ENCODE measurements at regions not wholly inside any gene's neighbourhood (a gene's known extent, or its start where the extent isn't known, plus 50 kb on each side); places are given as distances from the start of the nearest gene placed in this dataset.
"Not testable (repeated sequence)": the region's sequence is repeated elsewhere in the genome, so short reads cannot be mapped to it uniquely, and the experiment has no call there.

GRCh38 chr1:182157187-182157586 lies 95.7 kb upstream of the ZNF648 start:
- DNase-seq (ENCODE audit: low spot score in 2 of 2): no peak
- Histone ChIP-seq H3K4me3 (no peak overlapping the region), H3K36me3 (replicated peaks) (no peaks in the 10 kb centered on the region), H3K9me3 (no peaks in the 10 kb centered on the region), H3K27me3 (ENCODE audit: low read depth) (no peaks in the 10 kb centered on the region; the same call in 1 of the 2 replicates), H3K4me1 (no peaks in the 10 kb centered on the region)
- in situ Hi-C loops (cut with MboI; ENCODE audit: low sequenced_read_pairs): no loop called here

GRCh38 chr1:182154425-182154824 lies 92.9 kb upstream of the ZNF648 start:
- H3K4me1 ChIP-seq; DNase-seq (ENCODE audit: low spot score in 2 of 2); H3K27me3 ChIP-seq (ENCODE audit: low read depth); H3K36me3 ChIP-seq (replicated peaks); H3K4me3 ChIP-seq; H3K9me3 ChIP-seq; in situ Hi-C loops (cut with MboI; ENCODE audit: low sequenced_read_pairs): not testable (repeated sequence)

GRCh38 chr1:182149411-182149965 lies 88.0 kb upstream of the ZNF648 start:
- H3K4me3 ChIP-seq: no peak overlapping the region

GRCh38 chr1:182147951-182148350 lies 86.4 kb upstream of the ZNF648 start:
- in situ Hi-C loops (cut with MboI; ENCODE audit: low sequenced_read_pairs): no loop called here
- no peak for DNase-seq (ENCODE audit: low spot score in 2 of 2)
- Histone ChIP-seq H3K36me3 (replicated peaks) (no peaks in the 10 kb centered on the region), H3K9me3 (no peaks in the 10 kb centered on the region), H3K4me1 (no peaks in the 10 kb centered on the region), H3K4me3 (no peak overlapping the region), H3K27me3 (ENCODE audit: low read depth) (no peaks in the 10 kb centered on the region)

More at GRCh38 chr1:182149411-182149965, 88.0 kb upstream of the ZNF648 start:
- DNase-seq (ENCODE audit: low spot score in 2 of 2): no peak
- no peaks in the 10 kb centered on the region for H3K4me1 ChIP-seq
- no peaks in the 10 kb centered on the region for H3K36me3 ChIP-seq (replicated peaks)
- H3K27me3 ChIP-seq (ENCODE audit: low read depth): no peaks in the 10 kb centered on the region
- no peaks in the 10 kb centered on the region for H3K9me3 ChIP-seq
- in situ Hi-C loops (cut with MboI; ENCODE audit: low sequenced_read_pairs): no loop called here

GRCh38 chr1:182147136-182147820 lies 85.8 kb upstream of the ZNF648 start:
- Histone ChIP-seq H3K4me3 (no peak overlapping the region), H3K36me3 (replicated peaks) (no peaks in the 10 kb centered on the region), H3K27me3 (ENCODE audit: low read depth) (no peaks in the 10 kb centered on the region), H3K4me1 (no peaks in the 10 kb centered on the region), H3K9me3 (no peaks in the 10 kb centered on the region)
- in situ Hi-C loops (cut with MboI; ENCODE audit: low sequenced_read_pairs): no loop called here
- no peak for DNase-seq (ENCODE audit: low spot score in 2 of 2)

- Histone ChIP-seq H3K36me3 (replicated peaks) (no peaks in the 10 kb centered on the region), H3K4me1 (no peaks in the 10 kb centered on the region), H3K4me3 (no peak overlapping the region), H3K27me3 (ENCODE audit: low read depth) (no peaks in the 10 kb centered on the region), H3K9me3 (no peaks in the 10 kb centered on the region)
- DNase-seq (ENCODE audit: low spot score in 2 of 2): no peak
- in situ Hi-C loops (cut with MboI; ENCODE audit: low sequenced_read_pairs): no loop called here
Measured at GRCh38 chr1:182146286-182146685, 84.8 kb upstream of the ZNF648 start.

GRCh38 chr1:182145441-182145840 lies 83.9 kb upstream of the ZNF648 start:
- no peaks in the 10 kb centered on the region for H3K9me3 ChIP-seq
- no peaks in the 10 kb centered on the region for H3K4me1 ChIP-seq
- H3K36me3 ChIP-seq (replicated peaks): no peaks in the 10 kb centered on the region
- H3K4me3 ChIP-seq: no peak overlapping the region
- in situ Hi-C loops (cut with MboI; ENCODE audit: low sequenced_read_pairs): no loop called here
- no peaks in the 10 kb centered on the region for H3K27me3 ChIP-seq (ENCODE audit: low read depth)
- no peak for DNase-seq (ENCODE audit: low spot score in 2 of 2)

GRCh38 chr1:182144646-182145030 lies 83.1 kb upstream of the ZNF648 start:
- Histone ChIP-seq H3K9me3 (no peaks in the 10 kb centered on the region), H3K4me1 (no peaks in the 10 kb centered on the region), H3K36me3 (replicated peaks) (no peaks in the 10 kb centered on the region), H3K27me3 (ENCODE audit: low read depth) (no peaks in the 10 kb centered on the region), H3K4me3 (no peak overlapping the region)
- in situ Hi-C loops (cut with MboI; ENCODE audit: low sequenced_read_pairs): loop anchor here (5.0 kb wide), 1 partner anchor 253 kb away; no protein-coding TSS in a partner anchor
- DNase-seq (ENCODE audit: low spot score in 2 of 2): no peak

GRCh38 chr1:182143825-182144645 lies 82.5 kb upstream of the ZNF648 start:
- H3K4me1 ChIP-seq: no peaks in the 10 kb centered on the region
- no peaks in the 10 kb centered on the region for H3K27me3 ChIP-seq (ENCODE audit: low read depth)
- no peaks in the 10 kb centered on the region for H3K9me3 ChIP-seq
- DNase-seq (ENCODE audit: low spot score in 2 of 2): no peak
- H3K36me3 ChIP-seq (replicated peaks): no peaks in the 10 kb centered on the region
- H3K4me3 ChIP-seq: no peak overlapping the region
- in situ Hi-C loops (cut with MboI; ENCODE audit: low sequenced_read_pairs): loop anchor here (5.0 kb wide), 1 partner anchor 253 kb away; no protein-coding TSS in a partner anchor

GRCh38 chr1:182143154-182143657 lies 81.7 kb upstream of the ZNF648 start:
- no peaks in the 10 kb centered on the region for H3K9me3 ChIP-seq
- DNase-seq (ENCODE audit: low spot score in 2 of 2): peak; percentile 59 to 93
- no peaks in the 10 kb centered on the region for H3K4me1 ChIP-seq
- H3K4me3 ChIP-seq: no peak overlapping the region
- H3K36me3 ChIP-seq (replicated peaks): no peaks in the 10 kb centered on the region
- H3K27me3 ChIP-seq (ENCODE audit: low read depth): no peaks in the 10 kb centered on the region
- in situ Hi-C loops (cut with MboI; ENCODE audit: low sequenced_read_pairs): loop anchor here (5.0 kb wide), 1 partner anchor 254 kb away; no protein-coding TSS in a partner anchor

GRCh38 chr1:182142621-182143020 lies 81.1 kb upstream of the ZNF648 start:
- no peaks in the 10 kb centered on the region for H3K4me1 ChIP-seq
- no peaks in the 10 kb centered on the region for H3K9me3 ChIP-seq
- H3K4me3 ChIP-seq: no peak overlapping the region
- in situ Hi-C loops (cut with MboI; ENCODE audit: low sequenced_read_pairs): loop anchor here (5.0 kb wide), 1 partner anchor 255 kb away; no protein-coding TSS in a partner anchor
- H3K36me3 ChIP-seq (replicated peaks): no peaks in the 10 kb centered on the region
- DNase-seq (ENCODE audit: low spot score in 2 of 2): no peak
- no peaks in the 10 kb centered on the region for H3K27me3 ChIP-seq (ENCODE audit: low read depth)

- in situ Hi-C loops (cut with MboI; ENCODE audit: low sequenced_read_pairs): loop anchor here (5.0 kb wide), 1 partner anchor 256 kb away; no protein-coding TSS in a partner anchor
- no peaks in the 10 kb centered on the region for H3K27me3 ChIP-seq (ENCODE audit: low read depth)
Measured at GRCh38 chr1:182141040-182141439, 79.5 kb upstream of the ZNF648 start.

GRCh38 chr1:182139496-182139895 lies 78.0 kb upstream of the ZNF648 start:
- Histone ChIP-seq H3K4me3 (no peak overlapping the region), H3K36me3 (replicated peaks) (no peaks in the 10 kb centered on the region), H3K4me1 (no peaks in the 10 kb centered on the region), H3K27me3 (ENCODE audit: low read depth) (no peaks in the 10 kb centered on the region), H3K9me3 (no peaks in the 10 kb centered on the region)
- DNase-seq (ENCODE audit: low spot score in 2 of 2): no peak
- in situ Hi-C loops (cut with MboI; ENCODE audit: low sequenced_read_pairs): no loop called here

More at GRCh38 chr1:182141040-182141439, 79.5 kb upstream of the ZNF648 start:
- H3K36me3 ChIP-seq (replicated peaks): no peaks in the 10 kb centered on the region
- no peaks in the 10 kb centered on the region for H3K9me3 ChIP-seq
- no peak overlapping the region for H3K4me3 ChIP-seq
- no peak for DNase-seq (ENCODE audit: low spot score in 2 of 2)
- H3K4me1 ChIP-seq: no peaks in the 10 kb centered on the region

GRCh38 chr1:182137546-182137945 lies 76.0 kb upstream of the ZNF648 start:
- Histone ChIP-seq H3K4me1 (no peaks in the 10 kb centered on the region), H3K27me3 (ENCODE audit: low read depth) (no peaks in the 10 kb centered on the region), H3K4me3 (no peak overlapping the region), H3K36me3 (replicated peaks) (no peaks in the 10 kb centered on the region), H3K9me3 (no peaks in the 10 kb centered on the region)
- DNase-seq (ENCODE audit: low spot score in 2 of 2): no peak
- in situ Hi-C loops (cut with MboI; ENCODE audit: low sequenced_read_pairs): no loop called here

Data from HAP-1 (cell line).